ENCODE measurements at regions not wholly inside any gene's neighbourhood (a gene's known extent, or its start where the extent isn't known, plus 50 kb on each side); places are given as distances from the start of the nearest gene placed in this dataset.

GRCh38 chr4:116400480-116400879 lies 684.9 kb downstream of the TRAM1L1 start:
- peak; percentile 19 for DNase-seq

DNA sequence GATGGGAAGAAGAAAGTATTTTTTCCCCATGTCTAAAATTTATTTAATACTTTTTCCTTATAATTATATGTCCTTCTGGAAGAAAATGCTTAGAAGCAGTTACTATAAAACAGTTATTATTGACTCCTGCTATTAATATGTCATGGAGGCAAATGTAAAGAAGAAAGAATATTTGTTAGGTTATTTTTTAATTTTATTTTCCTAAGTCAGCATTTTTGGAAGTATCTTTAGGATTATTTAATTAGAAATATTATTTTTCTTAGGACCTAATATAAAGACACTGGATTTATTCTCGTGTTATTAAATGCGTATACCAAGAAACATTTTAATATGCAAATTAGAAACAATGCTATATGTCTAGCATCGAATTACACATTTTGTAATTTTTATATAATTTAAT lies 687.7 kb downstream of the TRAM1L1 start:
- DNase-seq, result no peak

DNA sequence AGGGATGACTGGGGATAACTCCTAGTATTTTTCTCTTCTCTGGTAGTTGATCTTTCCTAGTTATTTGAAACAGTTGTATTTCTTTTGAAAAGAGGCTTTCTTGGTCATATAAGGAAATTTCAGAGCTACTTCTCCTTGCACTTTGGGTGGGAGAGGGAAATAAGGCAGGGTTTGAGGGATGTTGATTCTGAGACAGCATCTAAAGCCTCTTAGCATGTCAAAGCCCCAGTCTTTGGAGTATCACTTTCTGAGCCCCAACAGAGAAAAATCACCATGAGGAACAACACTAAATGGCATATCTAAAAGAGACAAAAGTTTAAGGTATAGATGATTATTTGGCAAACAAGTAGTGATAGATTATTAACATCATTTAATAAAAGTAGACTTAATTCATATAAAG lies 688.1 kb downstream of the TRAM1L1 start:
- DNase-seq, result no peak

DNA sequence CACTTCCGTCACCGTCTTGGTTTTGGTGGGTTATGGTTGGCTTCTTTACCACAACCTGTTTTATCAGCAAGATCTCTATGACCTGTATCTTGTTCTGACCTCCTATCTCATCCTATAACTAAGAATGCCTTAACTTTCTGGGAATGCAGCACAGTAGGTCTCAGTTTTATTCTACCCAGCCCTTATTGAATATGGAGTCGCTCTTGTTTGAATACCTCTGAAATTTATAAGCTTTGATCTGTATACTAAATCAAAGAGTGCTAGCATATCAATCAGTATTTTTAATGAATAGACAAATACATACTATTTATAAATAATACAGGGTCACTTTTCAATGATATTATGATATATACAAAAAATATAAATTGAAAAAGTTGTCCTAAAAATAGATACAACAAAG lies 690.0 kb downstream of the TRAM1L1 start:
- DNase-seq, result no peak

GRCh38 chr4:116391020-116391419 lies 694.4 kb downstream of the TRAM1L1 start:
- no peak for DNase-seq

GRCh38 chr4:116389139-116389538 lies 696.2 kb downstream of the TRAM1L1 start:
- no peak for DNase-seq

GRCh38 chr4:116387937-116388474 lies 697.4 kb downstream of the TRAM1L1 start:
- DNase-seq, result no peak

DNA sequence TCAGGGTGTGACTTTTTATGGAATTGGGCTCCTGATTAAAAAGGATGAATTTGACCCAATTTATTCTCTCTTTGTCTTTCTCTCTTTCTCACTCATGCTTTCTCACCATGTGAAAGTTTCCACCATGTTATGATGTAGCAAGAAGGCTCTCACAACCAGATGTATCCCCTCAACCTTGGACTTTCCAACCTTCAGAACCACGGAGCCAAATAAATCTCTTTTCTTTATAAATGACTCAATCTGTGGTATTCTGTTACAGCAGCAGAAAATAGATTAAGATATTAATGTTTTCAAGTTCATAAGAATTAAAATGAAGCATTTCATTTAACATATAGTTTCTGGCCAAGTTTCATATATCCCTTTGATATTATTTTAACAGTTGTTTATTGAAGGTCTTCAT lies 698.5 kb downstream of the TRAM1L1 start:
- no peak for DNase-seq

DNA sequence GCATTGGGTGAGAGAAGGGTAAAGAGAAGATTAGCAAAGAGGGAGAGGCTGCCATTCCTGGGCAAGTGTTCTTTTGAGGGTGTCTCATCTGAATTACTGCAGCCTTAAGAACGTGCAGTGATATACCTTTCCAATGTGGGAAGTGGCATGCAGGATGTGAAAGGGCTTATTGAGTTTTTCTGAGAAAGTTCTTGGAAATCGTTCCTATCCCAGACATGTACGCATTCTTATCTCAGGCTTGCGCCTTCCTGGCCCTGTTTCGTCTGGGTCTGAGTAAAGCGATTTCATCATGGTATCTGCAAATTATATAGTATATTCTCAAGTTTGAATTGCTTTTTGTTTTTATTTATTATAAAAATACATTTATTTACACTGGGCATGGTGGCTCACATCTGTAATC lies 699.8 kb downstream of the TRAM1L1 start:
- DNase-seq, result no peak

- no peak for DNase-seq
Observed at GRCh38 chr4:116374815-116375214, 710.6 kb downstream of the TRAM1L1 start.

- DNase-seq, result no peak
Observed at GRCh38 chr4:116362583-116362982, 722.8 kb downstream of the TRAM1L1 start.

DNA sequence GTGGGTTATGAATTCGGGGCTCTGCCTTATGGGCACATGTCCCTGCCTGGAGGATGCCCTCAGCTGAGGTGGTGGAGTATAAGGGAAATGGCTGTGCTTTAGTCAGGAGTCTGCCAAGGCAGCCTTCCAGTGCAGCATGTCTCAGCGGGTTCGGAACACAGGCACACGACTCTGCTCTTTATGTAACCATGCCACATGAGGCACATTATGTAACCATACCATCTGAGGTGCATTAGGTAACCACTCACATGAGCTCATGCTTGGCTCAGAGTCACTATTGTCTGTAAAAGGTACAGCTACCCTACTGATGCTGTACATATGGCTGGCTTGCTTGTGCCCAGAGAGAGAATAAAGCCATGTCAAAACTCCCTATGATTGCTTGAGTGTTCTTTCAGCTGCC lies 723.6 kb downstream of the TRAM1L1 start:
- DNase-seq, result no peak

GRCh38 chr4:116358633-116359222 lies 726.6 kb downstream of the TRAM1L1 start:
- DNase-seq, result peak; percentile 66

DNA sequence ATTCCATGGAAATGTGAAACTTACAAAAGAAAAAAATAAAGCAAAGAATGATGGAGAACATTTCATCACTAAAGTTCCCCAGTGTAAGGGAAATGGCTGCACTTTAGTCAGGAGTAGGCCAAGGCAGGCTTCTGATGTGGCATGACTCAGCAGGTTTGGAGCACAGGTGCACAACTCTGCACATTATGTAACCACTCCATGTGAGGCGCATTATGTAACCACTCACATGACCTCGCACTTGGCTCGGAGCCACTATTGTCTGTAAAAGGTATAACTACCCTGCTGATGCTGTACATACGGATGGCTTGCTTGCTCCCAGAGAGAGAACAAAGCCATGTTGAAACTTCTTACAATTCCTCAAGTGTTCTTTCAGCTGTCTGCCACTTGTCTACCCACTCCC lies 727.6 kb downstream of the TRAM1L1 start:
- peak; percentile 8 for DNase-seq

GRCh38 chr4:116346750-116347149 lies 738.6 kb downstream of the TRAM1L1 start:
- DNase-seq, result no peak

DNA sequence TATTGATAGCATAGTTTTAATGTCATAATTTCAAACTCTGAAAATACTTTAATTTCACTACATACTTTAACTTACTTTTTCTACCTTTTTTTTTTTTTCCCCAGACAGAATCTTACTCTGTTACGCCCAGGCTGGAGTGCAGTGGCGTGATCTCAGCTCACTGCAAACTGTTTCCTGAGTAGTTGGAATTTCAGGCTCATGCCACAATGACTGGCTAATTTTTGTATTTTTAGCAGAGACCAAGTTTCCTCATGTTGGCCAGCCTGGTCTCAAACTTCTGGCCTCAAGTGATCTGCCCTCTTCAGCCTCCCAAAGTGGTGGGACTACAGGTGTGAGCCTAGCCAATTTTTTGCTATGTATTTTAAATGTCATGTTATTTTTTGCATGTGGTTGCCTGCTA lies 741.6 kb downstream of the TRAM1L1 start:
- DNase-seq, result no peak

DNA sequence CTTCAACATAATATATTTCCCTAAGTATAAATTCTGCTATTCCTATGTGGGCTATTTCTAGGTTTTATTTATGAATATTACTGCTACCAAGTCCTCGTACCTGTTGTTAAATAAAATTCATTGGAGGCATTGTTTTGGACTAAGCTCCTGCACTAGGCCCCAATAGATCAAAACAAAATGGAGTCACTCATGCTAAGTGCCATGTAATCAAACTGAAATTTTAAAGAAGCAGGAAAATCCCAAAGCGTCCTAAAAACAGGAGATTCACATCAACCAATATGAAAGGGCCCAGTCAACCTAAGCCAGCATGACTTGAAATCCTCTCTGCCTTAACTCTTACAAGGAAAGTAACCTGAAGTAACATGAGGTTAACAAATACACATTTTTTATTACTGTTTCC lies 743.2 kb downstream of the TRAM1L1 start:
- no peak for DNase-seq

GRCh38 chr4:116332508-116332907 lies 752.9 kb downstream of the TRAM1L1 start:
- no peak for DNase-seq

GRCh38 chr4:116328261-116328860 lies 757.0 kb downstream of the TRAM1L1 start:
- no peak for DNase-seq

DNA sequence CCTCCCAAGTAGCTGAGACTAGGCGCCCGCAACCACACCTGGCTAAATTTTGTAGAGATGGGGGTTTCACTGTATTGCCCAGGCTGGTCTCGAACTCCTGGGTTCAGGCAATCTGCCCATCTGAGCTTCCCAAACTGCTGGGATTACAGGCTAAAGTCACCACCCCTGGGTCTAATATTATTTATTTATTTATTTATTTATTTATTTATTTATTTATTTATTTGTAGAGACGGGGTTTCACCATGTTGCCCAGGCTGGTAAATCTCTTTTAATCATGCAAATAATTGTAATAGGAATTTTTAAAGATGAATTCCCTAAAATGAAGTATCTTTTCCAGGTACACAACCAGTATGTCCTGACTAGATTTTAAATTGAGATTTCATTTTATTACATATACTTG lies 761.8 kb downstream of the TRAM1L1 start:
- no peak for DNase-seq

- no peak for DNase-seq
Observed at GRCh38 chr4:116321471-116321870, 763.9 kb downstream of the TRAM1L1 start.

GRCh38 chr4:116320859-116321258 lies 764.5 kb downstream of the TRAM1L1 start:
- DNase-seq, result no peak

DNA sequence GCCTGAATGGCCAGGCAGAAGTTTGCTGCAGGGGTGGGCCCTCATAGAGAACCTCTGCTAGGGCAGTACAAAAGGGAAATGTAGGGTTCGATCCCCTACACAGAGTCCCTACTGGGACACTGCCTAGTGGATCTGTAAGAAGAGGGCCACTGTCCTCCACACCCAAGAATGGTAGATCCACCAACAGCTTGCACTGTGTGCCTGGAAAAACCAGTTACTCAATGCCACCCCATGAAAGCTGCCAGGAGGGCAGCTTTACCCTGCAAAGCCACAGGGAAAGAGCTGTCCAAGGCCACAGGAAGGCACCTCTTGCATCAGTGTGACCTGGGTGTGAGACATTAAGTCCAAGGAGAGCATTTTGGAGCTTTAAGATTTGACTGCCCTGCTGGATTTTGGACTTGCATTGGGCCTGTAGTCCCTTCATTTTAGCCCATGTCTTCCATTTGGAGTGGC lies 781.6 kb downstream of the TRAM1L1 start:
- no peak for DNase-seq

GRCh38 chr4:116302990-116303735 lies 782.2 kb downstream of the TRAM1L1 start:
- no peak for DNase-seq
